ENCODE measurements at regions not wholly inside any gene's neighbourhood (a gene's known extent, or its start where the extent isn't known, plus 50 kb on each side); places are given as distances from the start of the nearest gene placed in this dataset.

- TF ChIP-seq CTCF (IDR thresholded peaks at IDR 0.05; ENCODE audit: low read depth, low read length) = no peak
- TF ChIP-seq POLR2A (IDR thresholded peaks at IDR 0.05; ENCODE audit: extremely low read depth, insufficient read length) = no peak
Measured at GRCh38 chr6:169944415-169944814, 193.0 kb downstream of the ERMARD start.
